ENCODE measurements at regions not wholly inside any gene's neighbourhood (a gene's known extent, or its start where the extent isn't known, plus 50 kb on each side); places are given as distances from the start of the nearest gene placed in this dataset.

DNA sequence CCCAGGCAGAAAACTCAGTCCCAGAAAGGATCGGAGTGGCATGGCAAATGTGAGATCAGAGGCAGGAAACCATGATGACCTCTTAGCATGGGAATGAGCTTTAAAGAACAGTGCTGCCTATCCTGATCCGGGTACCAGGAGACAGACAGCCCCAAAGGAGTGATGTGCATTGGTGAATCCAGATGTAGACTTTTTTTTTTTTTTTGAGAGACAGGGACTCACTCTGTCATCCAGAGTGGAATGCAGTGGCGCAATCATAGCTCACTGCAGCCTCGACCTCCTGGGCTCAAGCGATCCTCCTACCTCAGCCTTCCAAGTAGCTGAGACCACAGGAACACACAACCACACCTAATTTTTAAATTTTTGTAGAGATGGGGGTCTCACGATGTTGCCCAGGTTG lies 122.7 kb downstream of the VAPA start:
- DNase-seq = no peak
- TF ChIP-seq POLR2A (IDR thresholded peaks at IDR 0.05) = no peak
- TF ChIP-seq EP300 (IDR thresholded peaks at IDR 0.05) = no peak
- TF ChIP-seq CTCF (IDR thresholded peaks at IDR 0.05) = no peak
- Histone ChIP-seq H3K4me1 (ENCODE audit: insufficient read depth) (peaks cover 16% of the 10 kb centered on the region), H3K9me3 (no peaks in the 10 kb centered on the region), H3K4me3 (no peak overlapping the region), H3K36me3 (no peaks in the 10 kb centered on the region), H3K27ac (no peak overlapping the region), H3K27me3 (no peaks in the 10 kb centered on the region)
- WGBS, 3 donors = 81 to 82% (median 81%) methylated on average over 6 of the region's 6 CpGs
- intact Hi-C loops (cut with DNase I) = no loop called here

- DNase-seq = no peak
- H3K4me3 ChIP-seq = no peak overlapping the region
- TF ChIP-seq EP300 (IDR thresholded peaks at IDR 0.05) = no peak
- TF ChIP-seq POLR2A (IDR thresholded peaks at IDR 0.05) = no peak
- no peak for TF ChIP-seq CTCF (IDR thresholded peaks at IDR 0.05)
- no peaks in the 10 kb centered on the region for H3K9me3 ChIP-seq
- H3K27ac ChIP-seq = no peak overlapping the region
- no peaks in the 10 kb centered on the region for H3K27me3 ChIP-seq
- WGBS, 3 donors = 96 to 99% (median 96%) methylated on average over 6 of the region's 6 CpGs
- H3K4me1 ChIP-seq (ENCODE audit: insufficient read depth) = peaks cover 16% of the 10 kb centered on the region
- no peaks in the 10 kb centered on the region for H3K36me3 ChIP-seq
- intact Hi-C loops (cut with DNase I) = no loop called here
These were observed 123.4 kb downstream of the VAPA start for GRCh38 chr18:10037181-10037580.

- Histone ChIP-seq H3K27ac (peak overlapping the region; percentile 55 to 69), H3K36me3 (no peaks in the 10 kb centered on the region), H3K9me3 (no peaks in the 10 kb centered on the region), H3K4me3 (no peak overlapping the region), H3K4me1 (ENCODE audit: insufficient read depth) (peaks cover 9% of the 10 kb centered on the region), H3K27me3 (no peaks in the 10 kb centered on the region)
- intact Hi-C loops (cut with DNase I) = no loop called here
- DNase-seq = no peak
- 77 to 80% (median 79%) methylated on average over 2 of the region's 2 CpGs for WGBS, 3 donors
- TF ChIP-seq POLR2A (IDR thresholded peaks at IDR 0.05) (no peak), EP300 (IDR thresholded peaks at IDR 0.05) (no peak), CTCF (IDR thresholded peaks at IDR 0.05) (no peak)
These were observed 124.5 kb downstream of the VAPA start for GRCh38 chr18:10038268-10038667.

GRCh38 chr18:10040287-10041011 lies 126.6 kb downstream of the VAPA start:
- intact Hi-C loops (cut with DNase I) = no loop called here
- no peak overlapping the region for H3K4me3 ChIP-seq
- no peaks in the 10 kb centered on the region for H3K27me3 ChIP-seq
- H3K36me3 ChIP-seq = no peaks in the 10 kb centered on the region
- no peak for TF ChIP-seq CTCF (IDR thresholded peaks at IDR 0.05)
- TF ChIP-seq POLR2A (IDR thresholded peaks at IDR 0.05) = no peak
- H3K9me3 ChIP-seq = no peaks in the 10 kb centered on the region
- peak overlapping the region; percentile 33 to 69 for H3K27ac ChIP-seq
- H3K4me1 ChIP-seq (ENCODE audit: insufficient read depth) = peaks cover 6% of the 10 kb centered on the region
- 5 to 9% (median 6%) methylated on average over 4 of the region's 4 CpGs for WGBS, 3 donors
- peak in 2 of 5 donors; percentile 62 to 68 for DNase-seq

Data from ovary (tissue), 7 donors.